HepG2 (cell line): ENCODE measurements at regions not wholly inside any gene's neighbourhood (a gene's known extent, or its start where the extent isn't known, plus 50 kb on each side); places are given as distances from the start of the nearest gene placed in this dataset.

Experiments
- ATAC-seq: fragments of 200-7000 bp; cut with Tn5 transposase; 3 replicates; pipeline ENCODE4 v1.9.1; 2020; ENCODE audit warnings: mild to moderate bottlenecking, moderate library complexity
- BruUV-seq: library from RNA; stranded (reverse); fragments of 400-500 nt; replicated peaks from 2 replicates; lab custom pipeline; 2021; lab: Mats Ljungman, UMichigan
- CTCF ChIA-PET: fragments of 300-600 bp; formaldehyde crosslinking; extraction: SDS; loops from one replicate; lab custom pipeline; 2021; ENCODE audit warnings: low total read pairs, inconsistent platforms, low intra/inter-chr PET ratio; lab: Yijun Ruan, JAX
- POLR2A ChIA-PET: fragments of 350-600 bp; sonication (Branson Sonifier 250); formaldehyde crosslinking; loops from one replicate; lab custom pipeline; 2020; ENCODE audit warnings: antibody characterized with exemption, inconsistent platforms; lab: Yijun Ruan, JAX
- DNase-seq: peaks from one replicate; pipeline ENCODE4 v3.0.0-alpha.2; 2015; ENCODE audit warnings: low spot score
- FAIRE-seq: peaks from 3 replicates; lab custom pipeline; 2011; peaks lifted over from hg19 to GRCh38; lab: Jason Lieb, UNC
- H2AFZ ChIP-seq: one replicate; pipeline ENCODE4 v1.6.1; 2011; ENCODE audit warnings: low read length, inconsistent platforms
- H3K27ac ChIP-seq: fragments of 300-600 bp; 3 replicates; pipeline ENCODE4 v1.8.0; 2011; ENCODE audit warnings: mixed run types, mild to moderate bottlenecking, mixed read lengths, low read length, inconsistent platforms; ENCODE audit not compliant: insufficient read depth; ENCODE audit errors: extremely low read length
- H3K27me3 ChIP-seq, 2 experiments: fragments of 200-600 bp in 1 of 2; 2 replicates in 1 of 2; 3 replicates in 1 of 2; pipeline versions ENCODE4 v1.6.0 to v1.8.0; 2011; ENCODE audit warnings: low read length in 2 of 2, mild to moderate bottlenecking in 2 of 2, moderate library complexity in 2 of 2, inconsistent platforms in 1 of 2; ENCODE audit not compliant: insufficient read depth in 2 of 2, control insufficient read depth in 1 of 2
- H3K36me3 ChIP-seq, 2 experiments: fragments of 200-600 bp in 1 of 2; replicated peaks in 1 of 2; 2 replicates in 1 of 2; 3 replicates in 1 of 2; pipeline versions ENCODE4 v1.5.1 to v1.8.0; 2011; ENCODE audit warnings: low read length in 2 of 2, inconsistent platforms in 1 of 2; ENCODE audit not compliant: insufficient read depth in 2 of 2, control insufficient read depth in 1 of 2
- H3K4me1 ChIP-seq: 2 replicates; pipeline ENCODE4 v1.5.1; 2012; ENCODE audit warnings: low read length, inconsistent platforms; ENCODE audit not compliant: insufficient read depth
- H3K4me2 ChIP-seq: 2 replicates; pipeline ENCODE4 v1.6.0; 2011; ENCODE audit warnings: low read depth, low read length, inconsistent platforms
- H3K4me3 ChIP-seq, 3 experiments: fragments of 200-600 bp in 1 of 3; sonication (generic), shearing (Covaris generic) in 1 of 3; replicated peaks in 1 of 3; 2 replicates each; pipeline ENCODE4 v1.5.1; 2011 to 2016; ENCODE audit warnings: low read length in 3 of 3, inconsistent platforms in 2 of 3, low read depth in 2 of 3, mild to moderate bottlenecking in 2 of 3, control low read depth in 1 of 3, mixed read lengths in 1 of 3; ENCODE audit not compliant: insufficient read depth in 1 of 3
- H3K79me2 ChIP-seq: one replicate; pipeline ENCODE4 v1.6.1; 2011; ENCODE audit warnings: low read length, inconsistent platforms; ENCODE audit not compliant: insufficient read depth
- H3K9ac ChIP-seq: 2 replicates; pipeline ENCODE4 v1.6.0; 2011; ENCODE audit warnings: mild to moderate bottlenecking, low read depth, low read length, inconsistent platforms; ENCODE audit not compliant: insufficient read depth
- H3K9me3 ChIP-seq: 2 replicates; pipeline ENCODE4 v1.5.1; 2012; ENCODE audit warnings: mild to moderate bottlenecking, low read length
- H4K20me1 ChIP-seq: 2 replicates; pipeline ENCODE4 v1.6.0; 2011; ENCODE audit warnings: inconsistent platforms, mild to moderate bottlenecking, low read length, moderate library complexity; ENCODE audit not compliant: insufficient read depth
- CC2D1A ChIP-seq: sonication (generic); formaldehyde crosslinking; IDR thresholded peaks from 2 replicates; pipeline ENCODE4 v1.8.1; 2023; ENCODE audit warnings: mild to moderate bottlenecking, missing genetic modification reagents
- CREM ChIP-seq, 2 experiments: sonication (generic) in 1 of 2; formaldehyde crosslinking in 1 of 2; IDR thresholded peaks; 2 replicates each; pipeline versions ENCODE4 v1.4.0 to v1.6.1; 2016 to 2020; ENCODE audit warnings: antibody characterized with exemption in 1 of 2, mild to moderate bottlenecking in 1 of 2, missing genetic modification reagents in 1 of 2
- HNRNPLL ChIP-seq: fragments of 200-400 bp; formaldehyde crosslinking; IDR thresholded peaks from 2 replicates; pipeline ENCODE4 v1.6.1; 2017; ENCODE audit warnings: mild to moderate bottlenecking, low read depth, low read length; ENCODE audit not compliant: poor library complexity, severe bottlenecking
- HOXD1 ChIP-seq: sonication (generic); formaldehyde crosslinking; IDR thresholded peaks from 2 replicates; pipeline ENCODE4 v1.5.0; 2020; ENCODE audit warnings: missing genetic modification reagents
- KDM3A ChIP-seq: IDR thresholded peaks from 2 replicates; pipeline ENCODE4 v1.6.1; 2018; ENCODE audit warnings: low read depth, missing compliant biosample characterization
- MAFF ChIP-seq: IDR thresholded peaks from 2 replicates; pipeline ENCODE4 v1.6.1; 2011; ENCODE audit warnings: low read depth, low read length, improper control_type of control experiment
- MAFK ChIP-seq, 2 experiments: IDR thresholded peaks in 1 of 2; conservative IDR thresholded peaks in 1 of 2; 2 replicates each; pipeline ENCODE4 v1.6.1; 2011; ENCODE audit warnings: improper control_type of control experiment in 2 of 2, low read length in 2 of 2
- NFE2L2 ChIP-seq: fragments of 150-350 bp; IDR thresholded peaks from 2 replicates; pipeline ENCODE4 v1.6.1; 2014; ENCODE audit warnings: low read length
- NFKB2 ChIP-seq: sonication (generic); formaldehyde crosslinking; IDR thresholded peaks from 2 replicates; pipeline ENCODE4 v1.4.0; 2020; ENCODE audit warnings: missing genetic modification reagents, borderline replicate concordance
- RFX5 ChIP-seq: IDR thresholded peaks from 2 replicates; pipeline ENCODE4 v1.6.1; 2011; ENCODE audit warnings: low read depth, low read length, improper control_type of control experiment
- SNAPC2 ChIP-seq: sonication (generic); formaldehyde crosslinking; IDR thresholded peaks from 2 replicates; pipeline ENCODE4 v1.8.1; 2022; ENCODE audit warnings: mild to moderate bottlenecking, missing genetic modification reagents
- TBP ChIP-seq: sonication (generic); formaldehyde crosslinking; IDR thresholded peaks from 2 replicates; pipeline ENCODE4 v1.5.0; 2020; ENCODE audit warnings: missing genetic modification reagents
- ZFYVE20 ChIP-seq: sonication (generic); formaldehyde crosslinking; IDR thresholded peaks from 2 replicates; pipeline ENCODE4 v1.8.0; 2023; ENCODE audit warnings: low read depth, mild to moderate bottlenecking, moderate library complexity, missing genetic modification reagents, borderline replicate concordance
- WGBS: methylation state at CpG from one replicate; pipeline ENCODE4 v1.1.6; 2017; ENCODE audit warnings: low lambda C conversion rate; 5-methylcytosine and 5-hydroxymethylcytosine counted together
- in situ Hi-C: cut with HindIII; loops from 2 replicates; pipeline ENCODE4 v1.10.0; 2017; ENCODE audit warnings: low pct_unique_long_range_greater_than_20kb; ENCODE audit not compliant: extremely low pct_ligation_motif_present
- intact Hi-C: fragments of 100-400 bp; cut with micrococcal nuclease; formaldehyde crosslinking; loops from one replicate; pipeline ENCODE4 v1.10.0; 2022; ENCODE audit not compliant: unreplicated experiment
- TF ChIP-seq, protein P1 (sequence below): sonication (generic); formaldehyde crosslinking; IDR thresholded peaks from 2 replicates; pipeline ENCODE4 v1.4.0; 2020; ENCODE audit warnings: mild to moderate bottlenecking, missing genetic modification reagents
- TF ChIP-seq, protein P2 (sequence below): sonication (generic); formaldehyde crosslinking; IDR thresholded peaks from 2 replicates; pipeline ENCODE4 v1.4.0; 2020; ENCODE audit warnings: missing genetic modification reagents

DNA sequence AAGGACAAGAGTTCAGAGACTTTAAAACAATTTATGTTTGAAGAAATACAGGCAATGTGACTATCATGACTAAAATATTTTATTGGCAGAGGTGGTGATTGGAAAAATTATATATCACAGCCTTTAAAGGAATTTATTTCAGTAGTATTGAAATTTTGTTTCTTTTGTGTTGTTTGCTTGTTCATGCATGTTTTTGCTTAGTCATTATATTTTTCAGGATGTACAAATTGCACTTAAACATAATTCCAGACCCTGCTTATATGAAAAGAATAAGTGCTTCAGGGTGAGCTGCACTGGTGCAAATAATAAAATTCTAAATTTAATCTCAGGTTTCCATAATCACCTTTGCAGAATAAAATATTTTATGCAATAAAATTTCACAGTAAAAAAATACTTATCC, 283.3 kb downstream of the PPP1R3A start:
- no peaks in the 10 kb centered on the region for H3K9me3 ChIP-seq
- POLR2A ChIA-PET: no interaction called here
- H3K4me1 ChIP-seq: no peaks in the 10 kb centered on the region
- no peaks in the 10 kb centered on the region for H4K20me1 ChIP-seq
- H3K27me3 ChIP-seq: no peaks in the 10 kb centered on the region
- no peaks in the 10 kb centered on the region for H3K79me2 ChIP-seq
- FAIRE-seq (no peak), DNase-seq (no peak), ATAC-seq (no peak)
- no peak overlapping the region for H3K9ac ChIP-seq
- H2AFZ ChIP-seq: no peak overlapping the region
- intact Hi-C loops: no loop called here
- CTCF ChIA-PET: no interaction called here
- H3K36me3 ChIP-seq: no peaks in the 10 kb centered on the region
- in situ Hi-C loops: no loop called here
- TF ChIP-seq, protein P1, sequence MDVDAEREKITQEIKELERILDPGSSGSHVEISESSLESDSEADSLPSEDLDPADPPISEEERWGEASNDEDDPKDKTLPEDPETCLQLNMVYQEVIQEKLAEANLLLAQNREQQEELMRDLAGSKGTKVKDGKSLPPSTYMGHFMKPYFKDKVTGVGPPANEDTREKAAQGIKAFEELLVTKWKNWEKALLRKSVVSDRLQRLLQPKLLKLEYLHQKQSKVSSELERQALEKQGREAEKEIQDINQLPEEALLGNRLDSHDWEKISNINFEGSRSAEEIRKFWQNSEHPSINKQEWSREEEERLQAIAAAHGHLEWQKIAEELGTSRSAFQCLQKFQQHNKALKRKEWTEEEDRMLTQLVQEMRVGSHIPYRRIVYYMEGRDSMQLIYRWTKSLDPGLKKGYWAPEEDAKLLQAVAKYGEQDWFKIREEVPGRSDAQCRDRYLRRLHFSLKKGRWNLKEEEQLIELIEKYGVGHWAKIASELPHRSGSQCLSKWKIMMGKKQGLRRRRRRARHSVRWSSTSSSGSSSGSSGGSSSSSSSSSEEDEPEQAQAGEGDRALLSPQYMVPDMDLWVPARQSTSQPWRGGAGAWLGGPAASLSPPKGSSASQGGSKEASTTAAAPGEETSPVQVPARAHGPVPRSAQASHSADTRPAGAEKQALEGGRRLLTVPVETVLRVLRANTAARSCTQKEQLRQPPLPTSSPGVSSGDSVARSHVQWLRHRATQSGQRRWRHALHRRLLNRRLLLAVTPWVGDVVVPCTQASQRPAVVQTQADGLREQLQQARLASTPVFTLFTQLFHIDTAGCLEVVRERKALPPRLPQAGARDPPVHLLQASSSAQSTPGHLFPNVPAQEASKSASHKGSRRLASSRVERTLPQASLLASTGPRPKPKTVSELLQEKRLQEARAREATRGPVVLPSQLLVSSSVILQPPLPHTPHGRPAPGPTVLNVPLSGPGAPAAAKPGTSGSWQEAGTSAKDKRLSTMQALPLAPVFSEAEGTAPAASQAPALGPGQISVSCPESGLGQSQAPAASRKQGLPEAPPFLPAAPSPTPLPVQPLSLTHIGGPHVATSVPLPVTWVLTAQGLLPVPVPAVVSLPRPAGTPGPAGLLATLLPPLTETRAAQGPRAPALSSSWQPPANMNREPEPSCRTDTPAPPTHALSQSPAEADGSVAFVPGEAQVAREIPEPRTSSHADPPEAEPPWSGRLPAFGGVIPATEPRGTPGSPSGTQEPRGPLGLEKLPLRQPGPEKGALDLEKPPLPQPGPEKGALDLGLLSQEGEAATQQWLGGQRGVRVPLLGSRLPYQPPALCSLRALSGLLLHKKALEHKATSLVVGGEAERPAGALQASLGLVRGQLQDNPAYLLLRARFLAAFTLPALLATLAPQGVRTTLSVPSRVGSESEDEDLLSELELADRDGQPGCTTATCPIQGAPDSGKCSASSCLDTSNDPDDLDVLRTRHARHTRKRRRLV: no peak
- TF ChIP-seq MAFF (peak; percentile 63), MAFK (conservative IDR thresholded peaks at IDR 0.05 in 1 of 2, IDR thresholded peaks at IDR 0.05 in 1 of 2; ENCODE audit: low read length in 2 of 2) (peak; percentile 59 to 77), NFE2L2 (peak; percentile 54; the same call in 1 of the 2 replicates)
- no peak overlapping the region for H3K4me3 ChIP-seq
- no peak overlapping the region for H3K4me2 ChIP-seq
- BruUV-seq: no TSS peak
- no peak overlapping the region for H3K27ac ChIP-seq

DNA sequence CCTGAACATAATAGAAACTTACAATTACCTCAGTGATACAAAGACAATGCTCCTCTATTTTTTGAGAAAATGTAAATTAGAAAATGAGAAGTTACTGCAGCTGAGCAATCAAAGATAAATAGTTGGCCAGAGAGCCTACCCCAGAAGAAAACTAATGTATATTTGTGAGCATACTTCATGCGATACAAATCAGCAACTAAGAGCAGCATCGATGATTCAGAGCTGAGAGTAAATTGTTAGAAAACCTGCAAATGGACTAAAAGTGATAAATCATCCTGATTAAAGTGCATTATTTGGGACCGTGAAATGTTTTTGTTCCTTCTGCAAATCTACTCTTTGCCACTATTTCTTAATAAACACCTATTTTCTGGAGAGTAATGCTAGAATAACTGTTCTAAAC, 285.7 kb downstream of the PPP1R3A start:
- FAIRE-seq: no peak
- Histone ChIP-seq H2AFZ (no peak overlapping the region), H3K4me2 (no peak overlapping the region), H3K9ac (no peak overlapping the region), H3K27ac (no peak overlapping the region), H3K9me3 (no peaks in the 10 kb centered on the region), H3K4me1 (no peaks in the 10 kb centered on the region), H3K79me2 (no peaks in the 10 kb centered on the region), H3K27me3 (no peaks in the 10 kb centered on the region), H4K20me1 (no peaks in the 10 kb centered on the region), H3K36me3 (no peaks in the 10 kb centered on the region), H3K4me3 (no peak overlapping the region)
- 10% methylated on average over 3 of the region's 3 CpGs for WGBS
- intact Hi-C loops: no loop called here
- CTCF ChIA-PET: no interaction called here
- in situ Hi-C loops: no loop called here
- no peak for DNase-seq
- POLR2A ChIA-PET: no interaction called here
- no TSS peak for BruUV-seq
- ATAC-seq: no peak
- TF ChIP-seq KDM3A (CRISPR knock-in tag): no peak
- TF ChIP-seq, protein P2, sequence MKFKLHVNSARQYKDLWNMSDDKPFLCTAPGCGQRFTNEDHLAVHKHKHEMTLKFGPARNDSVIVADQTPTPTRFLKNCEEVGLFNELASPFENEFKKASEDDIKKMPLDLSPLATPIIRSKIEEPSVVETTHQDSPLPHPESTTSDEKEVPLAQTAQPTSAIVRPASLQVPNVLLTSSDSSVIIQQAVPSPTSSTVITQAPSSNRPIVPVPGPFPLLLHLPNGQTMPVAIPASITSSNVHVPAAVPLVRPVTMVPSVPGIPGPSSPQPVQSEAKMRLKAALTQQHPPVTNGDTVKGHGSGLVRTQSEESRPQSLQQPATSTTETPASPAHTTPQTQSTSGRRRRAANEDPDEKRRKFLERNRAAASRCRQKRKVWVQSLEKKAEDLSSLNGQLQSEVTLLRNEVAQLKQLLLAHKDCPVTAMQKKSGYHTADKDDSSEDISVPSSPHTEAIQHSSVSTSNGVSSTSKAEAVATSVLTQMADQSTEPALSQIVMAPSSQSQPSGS: no peak
- TF ChIP-seq TBP: no peak
- TF ChIP-seq RFX5: no peak
- TF ChIP-seq HOXD1 (CRISPR knock-in tag): no peak
- no peak for TF ChIP-seq SNAPC2
- no peak for TF ChIP-seq NFKB2
- no peak for TF ChIP-seq CREM (IDR thresholded peaks at IDR 0.05)
- no peak for TF ChIP-seq CREM (CRISPR knock-in tag; IDR thresholded peaks at IDR 0.05)
- TF ChIP-seq HNRNPLL: no peak
- TF ChIP-seq ZFYVE20 (CRISPR knock-in tag): no peak
- no peak for TF ChIP-seq CC2D1A
